GM21723 (cell line): ENCODE measurements at regions not wholly inside any gene's neighbourhood (a gene's known extent, or its start where the extent isn't known, plus 50 kb on each side); places are given as distances from the start of the nearest gene placed in this dataset.
A peak's percentile ranks its signal among the peaks of the same experiment; 100 is the strongest.

ENCODE experiments used
- ATAC-seq: cut with Tn5 transposase; IDR thresholded peaks from one replicate; pipeline ENCODE4 v1.9.1; 2021; ENCODE audit warnings: mild to moderate bottlenecking, moderate library complexity; ENCODE audit not compliant: unreplicated experiment

DNA sequence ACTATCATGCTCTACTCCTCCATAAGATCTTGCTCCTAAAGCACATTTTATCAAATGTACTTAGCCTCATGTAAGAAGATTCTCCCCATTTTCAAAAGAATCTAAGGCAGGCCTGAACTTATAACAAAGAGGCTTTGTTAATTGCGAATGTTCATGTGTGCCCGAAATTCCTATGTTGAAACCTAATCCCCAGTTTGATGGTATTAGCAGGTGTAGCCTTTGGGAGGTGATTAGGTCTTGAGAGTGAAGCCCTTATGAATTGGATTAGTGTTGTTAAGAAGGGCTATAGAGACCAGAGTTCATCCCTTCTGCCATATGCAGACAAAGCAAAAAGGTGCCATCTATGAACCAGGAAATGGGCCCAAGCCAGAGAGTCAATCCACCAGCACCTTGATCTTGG, 234.5 kb downstream of the PAX3 start:
- no peak for ATAC-seq

DNA sequence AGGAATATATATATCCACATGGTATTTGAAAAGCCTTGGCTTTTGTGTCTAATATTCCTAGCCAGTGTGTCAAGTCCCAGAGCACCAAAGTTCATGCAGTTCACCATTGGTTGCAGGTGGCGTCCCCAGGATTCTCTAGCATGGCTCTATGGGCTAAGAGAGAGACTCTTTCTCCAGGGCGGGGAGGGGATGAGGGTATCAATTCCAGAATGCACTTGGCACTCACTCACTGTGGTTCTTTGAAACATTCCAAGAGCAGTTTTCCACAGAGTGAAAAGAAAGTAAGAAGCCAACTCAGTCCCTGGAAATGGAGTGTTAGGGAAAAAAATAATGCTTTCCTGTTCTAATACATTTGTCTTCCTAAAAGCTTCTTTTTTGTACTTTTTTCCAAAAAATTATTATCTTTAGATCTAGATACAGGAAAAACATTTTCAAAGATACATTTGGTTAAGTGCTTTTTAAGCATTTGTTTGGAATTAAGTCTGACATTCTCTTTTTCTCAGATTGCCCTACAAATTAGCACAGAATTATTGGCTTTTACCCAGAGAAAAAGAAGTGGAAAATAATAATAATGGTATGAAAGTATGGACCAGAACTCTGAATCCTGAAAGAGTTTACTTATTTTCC, 239.9 kb downstream of the PAX3 start:
- ATAC-seq, result no peak

DNA sequence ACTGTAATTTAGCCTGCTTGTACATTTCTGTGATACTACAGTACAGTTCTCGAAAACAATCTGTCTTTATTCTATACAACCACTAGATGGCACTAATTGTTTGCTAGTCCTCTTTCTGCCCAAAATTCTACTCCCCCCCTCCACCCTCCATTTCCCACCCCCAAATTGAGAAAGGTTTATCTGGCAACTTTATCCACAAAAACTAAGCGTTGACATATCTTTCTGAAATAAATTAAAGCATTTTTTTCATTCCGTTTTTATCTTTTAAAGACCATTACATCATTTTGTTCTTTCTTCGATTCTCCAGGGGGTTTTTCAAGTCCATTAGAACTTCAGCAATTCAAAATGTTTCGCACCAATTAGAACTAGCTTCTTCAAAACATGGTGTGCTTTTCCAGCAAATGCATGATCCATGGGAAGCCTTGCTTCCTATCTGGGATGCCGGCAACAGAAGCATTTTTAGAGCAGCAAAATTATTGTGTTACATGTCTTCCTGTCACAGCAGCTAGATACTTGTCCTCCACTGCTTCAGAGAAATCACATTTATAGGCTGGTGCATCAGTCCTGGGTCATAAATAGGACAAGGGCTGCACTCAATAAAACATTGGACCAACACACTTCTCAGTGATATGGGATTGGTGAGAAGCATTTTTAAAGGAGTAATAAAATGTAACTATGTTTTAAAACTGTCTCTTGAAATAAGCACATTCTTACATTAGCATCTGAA, 241.3 kb downstream of the PAX3 start:
- peak; percentile 49 for ATAC-seq

DNA sequence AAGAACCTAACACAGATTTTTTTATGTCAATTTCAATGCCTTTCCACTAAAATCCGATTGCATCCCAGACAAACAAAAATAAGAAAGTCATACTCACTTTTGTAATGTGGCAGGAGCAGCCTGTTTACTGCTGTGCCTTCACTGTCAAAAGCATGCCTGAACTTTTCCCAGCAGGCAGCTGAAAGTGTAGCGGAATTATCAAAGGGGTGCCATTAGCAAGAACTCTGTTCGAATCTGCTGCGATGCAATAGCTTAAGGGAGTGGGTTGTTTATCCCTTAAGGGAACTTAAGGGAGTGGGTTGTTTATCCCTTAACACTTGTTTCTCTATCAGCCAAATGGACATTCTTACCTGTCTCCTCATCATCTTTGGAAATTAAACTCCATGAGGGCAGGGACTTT, 243.5 kb downstream of the PAX3 start:
- ATAC-seq, result no peak

DNA sequence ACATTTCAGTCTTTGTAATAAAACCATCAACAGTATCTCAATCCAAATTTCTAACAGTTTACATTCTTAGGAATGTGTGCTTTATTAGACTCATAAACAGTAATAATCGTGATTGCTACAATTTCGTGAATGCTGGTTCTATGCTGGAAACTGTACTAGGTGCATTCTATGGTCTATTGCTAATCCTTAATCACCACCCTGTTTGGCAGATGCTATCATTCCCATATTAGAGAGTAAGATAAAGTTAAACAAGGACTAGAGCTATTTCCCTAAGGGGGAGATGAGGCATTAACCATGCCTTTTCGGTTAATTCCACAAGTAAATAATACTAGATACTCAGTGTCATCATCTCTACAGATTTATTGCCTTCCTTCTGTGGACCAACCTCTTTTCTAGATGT, 244.0 kb downstream of the PAX3 start:
- no peak for ATAC-seq

DNA sequence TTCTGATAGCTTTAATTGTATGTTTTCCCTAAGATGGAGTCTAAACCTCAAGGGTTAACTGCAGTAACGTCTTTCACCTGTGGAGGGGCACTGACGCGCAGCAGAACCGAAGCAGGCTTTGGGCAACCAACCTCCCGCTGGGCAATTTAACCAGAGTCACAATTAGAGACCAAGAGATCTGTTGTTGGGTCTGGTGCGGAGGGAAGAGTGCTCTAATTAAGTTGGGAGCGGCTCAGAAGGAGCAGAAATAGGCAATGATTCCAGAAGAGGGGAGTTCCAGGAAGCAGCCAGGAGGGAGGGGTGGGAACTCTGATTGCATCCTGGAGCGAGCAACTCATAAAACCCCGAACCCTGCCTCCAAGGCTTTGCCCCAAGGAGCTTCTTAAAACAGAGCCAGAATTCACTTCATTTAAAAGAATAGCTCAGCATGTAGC, 245.8 kb downstream of the PAX3 start:
- ATAC-seq, result peak; percentile 62

DNA sequence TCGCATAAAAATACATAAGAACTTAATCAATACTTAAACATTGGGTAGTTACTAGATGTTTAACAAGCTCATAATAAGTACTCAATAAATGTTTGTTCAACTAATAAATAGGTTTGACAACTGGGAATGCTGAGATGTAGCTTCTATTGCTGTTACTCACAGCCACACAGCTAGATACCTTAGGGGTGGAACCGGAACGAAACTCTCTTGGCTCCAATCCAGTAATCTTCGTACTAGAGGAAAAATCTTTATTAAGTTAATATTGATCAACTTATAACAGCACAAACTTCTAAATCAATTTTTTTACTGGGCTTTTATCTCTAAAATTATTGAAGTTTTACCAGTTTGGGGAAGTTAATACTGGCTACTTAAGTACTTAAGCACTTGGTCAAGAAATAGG, 247.8 kb downstream of the PAX3 start:
- ATAC-seq, result no peak

DNA sequence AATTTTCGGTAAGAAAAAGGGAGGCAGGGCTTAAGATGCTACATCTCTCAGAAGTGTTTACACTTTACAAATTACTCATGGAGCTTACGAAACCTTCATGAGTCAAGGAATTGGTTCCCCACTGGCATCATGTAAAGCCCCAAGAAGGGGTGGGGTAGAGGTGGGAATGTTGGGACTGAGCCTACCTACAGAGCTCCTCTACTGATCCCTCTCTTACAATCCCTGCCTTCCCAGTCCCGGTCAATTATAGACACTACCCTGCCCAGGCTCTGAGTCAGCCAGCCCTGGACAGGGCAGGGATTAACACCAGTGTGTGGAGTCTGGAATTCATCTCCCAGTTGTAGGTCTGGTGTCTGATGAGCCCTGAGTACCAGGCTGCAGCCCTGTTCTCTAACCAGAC, 248.9 kb downstream of the PAX3 start:
- ATAC-seq, result no peak

DNA sequence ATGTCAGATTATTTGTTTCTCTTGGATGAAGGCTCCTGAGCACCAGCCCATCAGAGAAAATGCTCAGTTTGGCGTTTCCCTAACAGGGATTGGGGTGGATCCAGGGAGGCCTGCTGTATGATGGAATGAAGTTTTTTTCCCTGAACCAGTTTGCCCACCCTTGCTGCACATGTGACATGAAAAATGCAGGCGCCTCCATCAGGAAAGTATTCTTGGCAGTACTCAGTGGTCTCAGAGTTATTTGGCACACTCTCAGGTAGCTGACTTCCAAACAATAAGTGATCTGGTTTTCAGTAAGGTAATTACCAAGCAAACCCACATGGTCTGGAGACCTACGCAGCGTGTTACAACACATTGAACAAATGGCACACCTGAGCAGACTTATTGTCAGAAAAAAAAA, 254.9 kb downstream of the PAX3 start:
- ATAC-seq, result no peak

DNA sequence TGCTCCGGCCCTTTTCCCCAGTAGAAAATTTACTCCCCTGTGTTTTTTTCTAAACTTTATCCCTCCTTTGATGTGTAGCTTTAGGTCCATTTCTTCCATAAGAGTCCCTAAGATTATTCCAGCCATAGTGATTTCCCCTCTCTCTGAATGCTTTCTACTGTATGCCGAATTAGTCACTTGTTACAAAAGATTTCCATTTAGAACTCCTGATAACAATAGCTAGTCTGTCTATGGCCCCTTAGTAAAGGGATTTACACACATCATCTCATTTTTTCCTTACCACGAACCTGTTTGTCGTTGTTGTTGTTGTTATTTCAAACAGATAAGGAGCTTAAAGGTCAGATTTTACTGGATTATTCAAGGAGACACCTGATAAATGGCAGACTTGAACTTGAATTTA, 256.1 kb downstream of the PAX3 start:
- no peak for ATAC-seq

DNA sequence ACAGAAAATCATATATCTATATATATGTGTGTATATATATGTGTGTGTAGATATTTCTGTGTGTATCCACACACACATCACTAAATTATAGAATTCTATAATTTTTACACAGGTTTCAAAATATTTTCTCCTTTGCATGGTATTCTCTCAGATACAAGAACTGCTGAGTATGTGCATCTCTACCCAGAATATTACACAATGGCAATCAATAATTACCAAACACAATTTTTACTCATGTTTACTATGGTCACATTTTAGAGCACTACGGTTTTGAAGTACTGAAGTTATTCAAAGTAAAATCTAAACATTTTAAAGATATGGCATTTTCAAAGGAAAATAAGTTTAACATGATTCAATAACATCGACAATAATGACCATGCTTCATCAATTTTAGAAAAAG, 258.5 kb downstream of the PAX3 start:
- ATAC-seq, result no peak

DNA sequence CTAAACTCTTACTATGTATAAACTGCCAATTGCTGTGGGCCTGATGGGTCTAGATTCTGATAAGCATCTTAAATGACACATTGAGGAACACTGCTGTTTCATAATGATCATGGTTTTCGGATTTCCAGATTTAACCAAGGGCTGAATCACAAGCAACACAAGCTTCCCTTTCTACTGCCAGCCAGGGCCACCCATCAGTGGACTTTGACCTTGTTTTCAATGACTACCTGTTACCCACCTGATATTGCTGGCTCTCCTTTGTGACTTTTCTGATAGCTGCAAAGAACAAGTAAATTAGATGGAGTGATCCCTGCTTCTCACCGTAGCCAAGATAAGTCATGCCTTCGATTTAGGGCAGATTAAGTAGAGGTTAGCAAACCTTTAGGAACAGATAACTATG, 259.0 kb downstream of the PAX3 start:
- ATAC-seq, result no peak

DNA sequence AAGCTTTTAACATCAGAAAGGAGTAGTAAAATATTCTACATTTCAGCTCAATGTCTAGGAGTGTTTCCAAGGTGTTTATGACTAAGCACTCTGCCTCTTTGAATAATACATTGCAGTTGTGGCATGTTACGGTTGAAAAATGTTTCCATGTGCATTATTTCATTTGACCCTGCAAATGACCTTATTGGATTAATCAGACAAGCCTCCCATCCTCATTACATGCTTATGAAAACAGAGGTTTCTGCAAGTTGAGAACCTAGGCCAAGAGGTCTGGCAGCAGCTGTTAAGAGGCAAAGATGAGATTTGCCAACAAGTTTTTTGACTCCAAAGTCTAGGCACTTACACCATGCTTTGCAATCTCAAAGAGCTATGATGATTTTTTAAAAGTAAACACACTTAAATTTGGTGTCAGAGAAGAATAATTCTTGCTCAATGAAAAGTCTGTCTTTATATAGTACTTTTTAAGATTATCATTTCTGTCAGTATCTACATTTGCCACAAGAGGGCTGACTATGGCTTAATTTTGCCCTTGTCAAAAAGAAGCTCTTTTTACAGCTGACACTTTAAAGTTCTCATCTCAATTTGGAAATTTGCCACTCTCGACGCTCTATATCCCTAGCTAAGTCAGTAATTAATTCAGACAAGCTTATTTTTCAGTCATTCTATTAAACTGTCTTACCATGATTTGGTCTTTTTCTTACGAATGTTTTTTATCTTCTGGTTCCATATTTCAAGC, 260.6 kb downstream of the PAX3 start:
- ATAC-seq, result no peak

DNA sequence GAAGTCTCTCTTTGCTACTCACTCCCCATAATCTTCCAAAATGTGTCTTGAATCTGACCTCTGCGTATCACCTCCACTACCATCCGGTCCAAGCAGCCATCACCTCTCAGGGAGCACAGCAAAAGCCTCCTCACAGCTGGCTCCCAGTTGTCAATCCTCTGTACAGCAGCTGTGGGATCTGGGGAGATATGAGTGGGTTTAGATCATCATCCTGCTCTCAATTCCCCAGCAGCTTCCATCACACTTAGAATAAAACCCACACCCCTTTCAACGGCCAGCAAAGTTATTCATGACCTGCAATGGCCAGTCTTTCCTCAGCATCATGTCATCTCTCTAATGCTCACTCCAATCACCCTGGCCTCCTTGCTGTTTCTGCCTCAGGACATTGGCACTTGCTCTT, 261.6 kb downstream of the PAX3 start:
- no peak for ATAC-seq

DNA sequence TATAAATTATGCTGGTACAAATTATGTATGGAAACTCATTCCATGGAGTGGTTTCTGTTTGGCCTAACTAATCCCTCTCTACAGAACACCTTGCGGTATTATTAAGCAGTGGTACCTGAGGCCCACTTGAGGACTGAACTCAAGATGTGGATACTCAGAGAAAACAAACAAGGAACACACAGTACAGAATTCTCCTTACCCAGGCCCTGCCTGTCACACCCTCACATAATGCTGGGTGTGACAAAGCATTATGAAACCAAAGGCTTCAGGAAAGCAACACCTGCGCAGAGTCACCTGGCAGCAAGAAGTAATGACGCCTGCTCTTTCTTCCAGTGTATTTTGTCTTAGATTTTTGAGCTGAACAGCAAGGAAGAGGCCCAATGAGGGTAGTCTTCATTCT, 264.7 kb downstream of the PAX3 start:
- no peak for ATAC-seq

DNA sequence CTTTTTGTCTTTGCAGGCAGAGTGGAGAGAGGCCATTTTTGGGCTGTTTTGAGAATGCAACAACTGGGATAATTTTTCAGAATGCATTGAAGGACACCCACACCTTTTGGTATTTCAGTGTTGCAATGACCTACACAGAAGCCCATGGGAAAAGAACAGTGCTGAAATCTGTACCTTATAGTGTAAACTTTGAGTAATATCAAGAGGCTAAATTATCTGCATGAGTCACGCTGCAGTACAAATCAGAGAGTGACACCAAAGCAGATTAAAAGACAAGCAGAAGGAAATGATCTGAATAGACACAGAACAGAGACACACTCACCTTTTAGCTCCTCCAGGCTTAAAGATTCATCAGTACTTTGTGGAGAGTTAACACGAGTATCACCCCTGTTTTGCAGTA, 265.3 kb downstream of the PAX3 start:
- ATAC-seq, result no peak

DNA sequence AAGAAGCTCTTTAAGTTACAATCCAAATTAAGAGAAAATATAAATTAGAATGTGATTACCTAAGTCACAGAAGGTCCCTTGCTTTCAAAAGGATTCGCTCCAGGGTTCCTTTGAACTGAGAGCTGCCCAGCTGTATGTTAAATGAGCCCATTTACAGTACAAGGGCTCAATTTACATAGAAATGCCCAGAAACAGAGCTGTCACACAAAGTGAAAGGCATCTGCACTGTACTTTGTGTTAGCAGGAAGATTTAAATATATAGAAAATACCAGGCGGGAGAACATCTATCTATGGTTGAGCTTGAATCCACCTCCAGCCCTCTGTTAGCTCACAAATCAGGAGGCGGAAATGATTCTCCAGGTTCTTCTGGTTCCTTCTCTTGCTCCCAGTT, 272.9 kb downstream of the PAX3 start:
- ATAC-seq, result no peak

DNA sequence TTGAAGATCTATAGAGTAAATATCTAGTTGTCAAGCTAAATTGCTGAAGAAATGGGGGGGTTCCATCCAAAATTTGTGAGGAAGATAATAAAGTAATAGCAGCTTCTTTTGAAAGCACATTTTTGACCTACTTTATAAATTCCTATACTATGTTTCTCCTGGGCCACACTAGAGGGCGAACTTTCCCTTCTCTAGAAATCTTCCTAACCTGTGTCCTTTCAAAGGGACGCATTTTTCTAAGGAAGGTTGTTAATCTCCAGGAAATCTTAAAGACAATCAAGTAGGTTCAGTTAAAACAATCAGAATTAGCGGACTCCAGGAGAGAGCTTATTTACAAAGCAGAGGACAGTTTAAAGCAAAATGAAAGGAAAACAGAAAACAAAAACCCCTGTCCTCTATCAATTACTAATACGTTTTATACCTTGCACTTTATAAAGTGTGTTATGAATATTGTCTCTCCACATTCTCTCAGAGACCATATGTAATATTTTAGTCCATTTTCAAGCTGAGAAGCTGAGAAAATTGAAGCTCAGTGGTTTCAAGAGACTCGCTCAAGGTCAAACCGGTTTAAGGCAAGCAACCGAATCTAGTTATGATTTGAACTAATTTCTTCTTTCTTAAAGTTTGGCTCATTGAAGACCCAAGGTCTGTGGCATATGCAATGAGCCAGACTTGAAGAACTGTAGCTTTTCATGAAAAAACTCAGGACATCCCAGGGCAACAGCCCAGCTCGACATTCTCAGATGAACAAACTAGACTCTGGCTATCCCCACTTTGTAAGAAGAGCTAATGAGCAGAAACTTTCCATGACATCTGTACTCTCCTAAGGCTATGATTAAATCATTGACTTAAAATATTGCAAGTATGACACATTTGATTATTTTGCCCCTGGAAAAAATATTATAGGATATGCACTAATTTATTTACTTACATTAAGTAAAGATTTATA, 273.6 kb downstream of the PAX3 start:
- no peak for ATAC-seq

DNA sequence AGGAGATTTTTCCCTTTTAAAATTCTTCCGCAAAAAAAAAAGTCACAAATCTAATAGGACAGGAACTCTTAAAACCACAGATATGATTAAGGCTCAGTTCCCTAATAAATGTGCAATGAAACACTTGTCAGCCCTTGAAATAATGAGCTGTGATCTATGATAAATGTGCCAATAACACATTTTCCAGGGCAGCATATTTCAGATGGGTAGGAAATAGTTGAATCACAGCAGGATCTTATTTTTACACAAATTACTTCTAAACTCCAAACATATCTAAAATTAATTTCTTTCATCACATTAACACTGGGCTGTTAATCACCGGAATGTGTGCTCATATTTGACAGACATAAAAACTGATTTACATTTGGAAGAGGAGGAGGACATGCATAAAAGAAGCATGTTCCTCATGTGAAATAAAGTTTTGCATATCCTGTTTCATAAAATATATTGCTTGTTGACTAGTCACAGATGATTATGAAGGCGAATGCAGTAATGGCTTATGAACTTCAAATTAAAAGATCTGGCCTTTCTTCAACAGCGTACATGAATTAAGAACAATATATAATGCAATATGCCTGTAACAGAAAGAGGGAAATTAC, 281.4 kb downstream of the PAX3 start:
- ATAC-seq, result no peak

DNA sequence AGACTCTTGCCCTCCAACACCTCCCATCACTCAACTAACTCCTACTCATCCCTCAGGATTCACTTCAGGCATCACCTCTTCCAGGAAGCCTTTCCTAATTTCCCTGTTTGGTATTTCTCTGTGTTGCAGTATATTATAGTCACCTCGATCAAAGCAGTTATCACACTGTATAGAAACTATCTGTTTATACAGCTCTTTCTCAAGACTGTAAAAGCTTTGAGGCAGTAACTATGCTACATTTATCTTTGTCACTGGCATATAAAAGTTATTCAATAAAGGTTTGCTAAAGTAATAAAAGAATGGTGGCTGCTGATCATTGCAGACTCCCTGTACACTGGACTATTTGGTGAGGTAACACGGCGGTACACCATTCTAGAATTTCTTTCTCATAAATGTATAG, 284.9 kb downstream of the PAX3 start:
- ATAC-seq, result no peak

DNA sequence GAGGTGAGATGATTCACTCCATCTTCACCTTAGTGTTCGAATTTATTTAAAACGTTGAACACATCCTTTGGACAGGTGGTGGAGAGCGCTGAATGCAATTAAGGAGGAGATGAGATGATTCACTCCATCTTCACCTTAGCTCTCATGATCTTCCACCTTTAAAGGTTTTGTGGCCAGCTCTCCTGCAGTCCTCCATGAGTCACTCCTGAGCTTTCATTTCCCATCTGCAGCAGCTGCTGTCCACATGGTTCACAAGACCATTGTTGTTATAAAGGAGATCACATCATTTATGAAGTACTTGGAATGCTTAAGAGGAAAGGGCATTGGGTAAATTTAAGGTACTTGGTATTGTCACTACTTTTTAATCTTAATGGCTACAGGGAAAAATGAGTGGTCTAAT, 298.5 kb downstream of the PAX3 start:
- ATAC-seq, result no peak
